Liver (tissue), 8 donors: ENCODE measurements at regions not wholly inside any gene's neighbourhood (a gene's known extent, or its start where the extent isn't known, plus 50 kb on each side); places are given as distances from the start of the nearest gene placed in this dataset.

Experiments
- DNase-seq: peaks from one replicate; pipeline ENCODE4 v3.0.0-alpha.2; 2017; ENCODE audit warnings: low spot score
- H3K27ac ChIP-seq, 2 donors: one replicate each; pipeline ENCODE4 v1.7.0; 2013; ENCODE audit warnings: inconsistent platforms in 2 of 2, low read length in 2 of 2, control low read depth in 1 of 2, low read depth in 1 of 2, mild to moderate bottlenecking in 1 of 2
- H3K27me3 ChIP-seq, 4 donors: one replicate each; pipeline versions ENCODE4 v1.6.1 to v1.7.0; 2013; ENCODE audit warnings: low read length in 3 of 4, inconsistent platforms in 1 of 4, mild to moderate bottlenecking in 1 of 4, moderate library complexity in 1 of 4; ENCODE audit not compliant: control insufficient read depth in 4 of 4, insufficient read depth in 4 of 4
- H3K36me3 ChIP-seq, 4 donors: one replicate each; pipeline versions ENCODE4 v1.6.1 to v1.7.0; 2013; ENCODE audit warnings: low read length in 3 of 4, mild to moderate bottlenecking in 3 of 4, low read depth in 1 of 4, moderate library complexity in 1 of 4; ENCODE audit not compliant: control insufficient read depth in 4 of 4, insufficient read depth in 3 of 4
- H3K4me1 ChIP-seq, 4 donors: one replicate each; pipeline versions ENCODE4 v1.6.1 to v1.7.0; 2013; ENCODE audit warnings: low read length in 3 of 4, mild to moderate bottlenecking in 3 of 4, moderate library complexity in 1 of 4; ENCODE audit not compliant: control insufficient read depth in 4 of 4, insufficient read depth in 4 of 4
- H3K4me3 ChIP-seq, 3 donors: one replicate each; pipeline versions ENCODE4 v1.6.1 to v1.7.0; 2013; ENCODE audit warnings: low read length in 3 of 3, control low read depth in 1 of 3, low read depth in 1 of 3, mild to moderate bottlenecking in 1 of 3
- H3K9ac ChIP-seq, 2 donors: one replicate each; pipeline ENCODE4 v1.7.0; 2013; ENCODE audit warnings: low read length in 2 of 2, mild to moderate bottlenecking in 2 of 2, moderate library complexity in 2 of 2, control low read depth in 1 of 2, low read depth in 1 of 2
- H3K9me3 ChIP-seq, 4 donors: one replicate each; pipeline versions ENCODE4 v1.6.1 to v1.7.0; 2013; ENCODE audit warnings: low read length in 3 of 4; ENCODE audit not compliant: control insufficient read depth in 4 of 4
- CTCF ChIP-seq: fragments of 150-350 bp; IDR thresholded peaks from 2 replicates; pipeline ENCODE4 v1.5.1; 2017; ENCODE audit warnings: improper control_type of control experiment, low read depth, low read length; ENCODE audit not compliant: missing input control
- GABPA ChIP-seq, 2 donors: IDR thresholded peaks in 1 of 2; conservative IDR thresholded peaks in 1 of 2; 2 replicates each; pipeline ENCODE4 v1.6.1; 2016; ENCODE audit warnings: antibody characterized with exemption in 2 of 2, mild to moderate bottlenecking in 1 of 2, moderate library complexity in 1 of 2
- HNF4A ChIP-seq, 2 donors: conservative IDR thresholded peaks; 2 replicates each; pipeline ENCODE4 v1.6.1; 2016; ENCODE audit warnings: antibody characterized with exemption in 2 of 2, mild to moderate bottlenecking in 2 of 2
- HNF4G ChIP-seq: IDR thresholded peaks from 2 replicates; pipeline ENCODE4 v1.6.1; 2016; ENCODE audit warnings: antibody characterized with exemption
- JUND ChIP-seq, 2 donors: IDR thresholded peaks; 2 replicates each; pipeline ENCODE4 v1.6.1; 2016; ENCODE audit warnings: antibody characterized with exemption in 2 of 2
- MAX ChIP-seq: IDR thresholded peaks from 2 replicates; pipeline ENCODE4 v1.6.1; 2016; ENCODE audit warnings: antibody characterized with exemption
- NR2F2 ChIP-seq: IDR thresholded peaks from 2 replicates; pipeline ENCODE4 v1.6.1; 2016; ENCODE audit warnings: antibody characterized with exemption
- RAD21 ChIP-seq, 2 donors: IDR thresholded peaks; 2 replicates each; pipeline ENCODE4 v1.6.1; 2016; ENCODE audit warnings: antibody characterized with exemption in 2 of 2, mild to moderate bottlenecking in 2 of 2
- RXRA ChIP-seq, 2 donors: IDR thresholded peaks; 2 replicates each; pipeline ENCODE4 v1.6.1; 2017 to 2018; ENCODE audit warnings: antibody characterized with exemption in 2 of 2, mild to moderate bottlenecking in 1 of 2
- SP1 ChIP-seq: IDR thresholded peaks from 2 replicates; pipeline ENCODE4 v1.6.1; 2018; ENCODE audit warnings: antibody characterized with exemption, mild to moderate bottlenecking
- TAF1 ChIP-seq: conservative IDR thresholded peaks from 2 replicates; pipeline ENCODE4 v1.6.1; 2016; ENCODE audit warnings: antibody characterized with exemption, mild to moderate bottlenecking
- YY1 ChIP-seq: IDR thresholded peaks from 2 replicates; pipeline ENCODE4 v1.6.1; 2016; ENCODE audit warnings: antibody characterized with exemption, mild to moderate bottlenecking
- ZBTB33 ChIP-seq: IDR thresholded peaks from 2 replicates; pipeline ENCODE4 v1.6.1; 2016; ENCODE audit warnings: antibody characterized with exemption
- WGBS: extraction: QIAGEN DNeasy Blood & Tissue Kit; methylation state at CpG from one replicate; pipeline ENCODE4 v1.1.7; 2013; 5-methylcytosine and 5-hydroxymethylcytosine counted together
- donor health status: healthy.
- donor health status: healthy.
- donor health status: healthy.
- donor health status: healthy.
- donor health status: healthy.

- TF ChIP-seq GABPA (IDR thresholded peaks at IDR 0.05 in 1 of 2, conservative IDR thresholded peaks at IDR 0.05 in 1 of 2) (no peak), CTCF (no peak), SP1 (no peak)
Measured at GRCh38 chr5:74556006-74556405, 84.5 kb downstream of the ENC1 start (continued).

GRCh38 chr5:74552101-74552500 is 88.4 kb downstream of the ENC1 start:
- Histone ChIP-seq H3K4me3 (no peak overlapping the region), H3K36me3 (no peaks in the 10 kb centered on the region), H3K27ac (no peak overlapping the region), H3K9ac (no peak overlapping the region), H3K9me3 (no peaks in the 10 kb centered on the region), H3K27me3 (no peaks in the 10 kb centered on the region), H3K4me1 (peaks cover 0 to 7% (median 4%) of the 10 kb centered on the region in 4 donors)
- TF ChIP-seq HNF4G = no peak
- no peak for DNase-seq
- 89% methylated on average over 4 of the region's 4 CpGs for WGBS

GRCh38 chr5:74550927-74551326 is 89.6 kb downstream of the ENC1 start:
- Histone ChIP-seq H3K36me3 (no peaks in the 10 kb centered on the region), H3K4me3 (no peak overlapping the region), H3K27ac (no peak overlapping the region), H3K9me3 (no peaks in the 10 kb centered on the region), H3K27me3 (no peaks in the 10 kb centered on the region), H3K9ac (no peak overlapping the region), H3K4me1 (peaks cover 0 to 7% (median 4%) of the 10 kb centered on the region in 4 donors)
- TF ChIP-seq ZBTB33 (peak; percentile 19), GABPA (IDR thresholded peaks at IDR 0.05 in 1 of 2, conservative IDR thresholded peaks at IDR 0.05 in 1 of 2) (no peak), JUND (IDR thresholded peaks at IDR 0.05) (no peak), RXRA (IDR thresholded peaks at IDR 0.05) (peak in 1 of 2 donors; percentile 76), HNF4G (no peak), CTCF (no peak), NR2F2 (no peak), RAD21 (IDR thresholded peaks at IDR 0.05) (peak in 1 of 2 donors; percentile 34), TAF1 (no peak), MAX (no peak), HNF4A (conservative IDR thresholded peaks at IDR 0.05) (peak; percentile 78 to 93), YY1 (no peak), SP1 (peak; percentile 34)
- 38% methylated on average over 4 of the region's 4 CpGs for WGBS
- no peak for DNase-seq
